ENCODE measurements at regions not wholly inside any gene's neighbourhood (a gene's known extent, or its start where the extent isn't known, plus 50 kb on each side); places are given as distances from the start of the nearest gene placed in this dataset.
A peak's percentile ranks its signal among the peaks of the same experiment; 100 is the strongest.

DNA sequence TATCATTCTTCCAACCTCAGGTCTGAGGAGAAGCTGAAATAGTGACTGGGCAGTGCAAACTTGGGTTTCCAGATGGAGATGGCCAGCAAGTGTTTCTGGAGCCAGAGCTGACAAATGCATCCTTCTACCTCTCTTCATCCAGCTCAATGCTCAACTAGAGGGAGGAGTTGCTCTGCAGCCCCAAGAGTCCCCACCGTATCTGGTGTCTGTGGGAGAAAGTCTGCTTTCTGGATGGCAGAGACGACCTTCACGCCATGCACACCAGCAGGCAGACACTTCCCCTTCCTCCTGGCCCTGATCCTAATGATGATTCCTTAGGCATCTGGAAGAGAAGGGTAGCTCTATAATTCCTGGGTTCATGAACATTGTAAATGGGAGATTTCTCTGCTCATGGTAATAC, 127.4 kb upstream of the SPACA1 start:
- no peak overlapping the region for H3K4me3 ChIP-seq (ENCODE audit: low read length)
- no peak for DNase-seq (ENCODE audit: low read depth)
- TF ChIP-seq, protein P1, sequence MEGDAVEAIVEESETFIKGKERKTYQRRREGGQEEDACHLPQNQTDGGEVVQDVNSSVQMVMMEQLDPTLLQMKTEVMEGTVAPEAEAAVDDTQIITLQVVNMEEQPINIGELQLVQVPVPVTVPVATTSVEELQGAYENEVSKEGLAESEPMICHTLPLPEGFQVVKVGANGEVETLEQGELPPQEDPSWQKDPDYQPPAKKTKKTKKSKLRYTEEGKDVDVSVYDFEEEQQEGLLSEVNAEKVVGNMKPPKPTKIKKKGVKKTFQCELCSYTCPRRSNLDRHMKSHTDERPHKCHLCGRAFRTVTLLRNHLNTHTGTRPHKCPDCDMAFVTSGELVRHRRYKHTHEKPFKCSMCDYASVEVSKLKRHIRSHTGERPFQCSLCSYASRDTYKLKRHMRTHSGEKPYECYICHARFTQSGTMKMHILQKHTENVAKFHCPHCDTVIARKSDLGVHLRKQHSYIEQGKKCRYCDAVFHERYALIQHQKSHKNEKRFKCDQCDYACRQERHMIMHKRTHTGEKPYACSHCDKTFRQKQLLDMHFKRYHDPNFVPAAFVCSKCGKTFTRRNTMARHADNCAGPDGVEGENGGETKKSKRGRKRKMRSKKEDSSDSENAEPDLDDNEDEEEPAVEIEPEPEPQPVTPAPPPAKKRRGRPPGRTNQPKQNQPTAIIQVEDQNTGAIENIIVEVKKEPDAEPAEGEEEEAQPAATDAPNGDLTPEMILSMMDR (conservative IDR thresholded peaks at IDR 0.05; ENCODE audit: low read depth, low read length): no peak

DNA sequence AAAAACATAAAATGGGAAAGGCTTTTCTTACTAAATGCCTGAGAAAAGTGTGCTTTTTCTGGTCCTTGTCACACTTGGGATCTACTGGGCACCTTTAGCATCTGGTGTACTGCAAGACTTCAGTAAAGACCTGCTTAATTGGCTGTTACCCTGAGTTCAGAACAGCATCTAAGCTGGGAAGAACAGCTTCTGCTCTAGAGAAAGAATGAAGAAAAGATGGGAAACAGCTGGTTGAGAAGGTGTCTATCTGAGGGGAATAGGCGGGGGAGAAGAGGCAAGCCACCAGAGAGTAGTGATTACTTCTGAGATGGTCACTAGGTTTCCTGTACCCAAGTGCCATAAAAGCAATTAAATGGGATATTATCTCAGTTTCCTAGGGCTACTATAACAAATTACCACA, 128.2 kb upstream of the SPACA1 start:
- no peak for DNase-seq (ENCODE audit: low read depth)
- TF ChIP-seq, protein P1 (conservative IDR thresholded peaks at IDR 0.05; ENCODE audit: low read depth, low read length): no peak
- no peak overlapping the region for H3K4me3 ChIP-seq (ENCODE audit: low read length)

DNA sequence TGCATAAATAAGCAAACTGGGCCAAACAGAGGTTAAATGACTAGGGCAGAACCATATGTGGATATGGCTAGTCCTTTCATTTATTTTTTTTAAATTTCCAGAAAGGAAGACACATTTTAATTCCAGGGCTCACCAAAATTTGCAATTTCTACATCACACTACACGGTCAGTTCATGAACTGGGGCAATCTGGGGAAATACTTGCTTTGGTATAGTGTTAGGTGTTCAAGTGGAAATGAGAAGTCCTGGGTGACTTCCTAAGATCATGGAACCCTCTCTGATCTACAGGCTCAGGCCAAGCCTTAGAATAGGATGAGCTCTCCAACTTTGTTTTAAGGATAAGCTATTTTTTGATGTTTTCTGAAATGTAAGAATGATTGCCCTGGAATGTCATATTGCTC, 128.6 kb upstream of the SPACA1 start:
- no peak for DNase-seq (ENCODE audit: low read depth)
- no peak overlapping the region for H3K4me3 ChIP-seq (ENCODE audit: low read length)
- TF ChIP-seq, protein P1 (conservative IDR thresholded peaks at IDR 0.05; ENCODE audit: low read depth, low read length): no peak

DNA sequence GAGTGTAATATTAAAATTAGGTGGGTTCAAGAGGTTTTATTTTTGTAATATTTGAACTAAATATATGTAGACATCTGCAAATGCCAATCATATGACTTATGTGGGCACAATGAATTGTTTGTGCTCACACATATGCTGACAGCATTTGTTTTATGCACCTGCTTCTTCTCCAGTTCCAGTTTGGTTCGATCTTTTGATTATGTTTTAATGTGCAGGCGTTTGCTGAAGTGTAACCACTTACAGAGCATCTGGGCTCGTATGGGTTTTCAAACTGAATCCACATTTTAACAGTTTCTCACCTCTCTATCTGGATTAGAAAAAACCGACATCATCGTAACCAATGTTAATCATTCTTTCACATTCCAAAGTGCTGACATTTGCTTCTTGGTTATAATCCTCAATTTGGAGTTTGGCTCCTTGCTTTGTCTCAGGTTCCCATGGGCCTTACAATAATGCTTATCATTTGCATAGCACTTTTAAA, 129.1 kb upstream of the SPACA1 start:
- H3K4me3 ChIP-seq (ENCODE audit: low read length): no peak overlapping the region
- TF ChIP-seq, protein P1 (conservative IDR thresholded peaks at IDR 0.05; ENCODE audit: low read depth, low read length): no peak
- DNase-seq (ENCODE audit: low read depth): peak; percentile 60

DNA sequence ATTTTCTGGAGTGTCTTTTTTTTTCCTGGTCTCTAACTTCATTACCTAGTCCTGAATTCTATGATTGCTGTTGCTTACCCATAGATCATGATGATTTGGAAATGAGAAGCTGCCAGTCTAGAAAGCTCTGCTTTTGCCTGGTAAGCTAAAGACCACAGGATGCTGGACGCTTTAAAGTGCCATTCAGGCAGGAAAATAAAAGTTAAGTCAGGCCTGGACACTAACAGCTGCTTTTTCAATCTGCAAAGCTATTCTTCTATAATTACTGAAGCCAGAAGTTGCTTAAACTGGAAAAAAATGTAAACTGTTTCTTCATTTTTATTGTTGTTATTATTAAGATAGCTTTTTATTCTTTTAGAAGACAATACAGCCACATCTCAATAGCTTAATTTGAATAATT, 129.8 kb upstream of the SPACA1 start:
- DNase-seq (ENCODE audit: low read depth): no peak
- TF ChIP-seq, protein P1 (conservative IDR thresholded peaks at IDR 0.05; ENCODE audit: low read depth, low read length): no peak

DNA sequence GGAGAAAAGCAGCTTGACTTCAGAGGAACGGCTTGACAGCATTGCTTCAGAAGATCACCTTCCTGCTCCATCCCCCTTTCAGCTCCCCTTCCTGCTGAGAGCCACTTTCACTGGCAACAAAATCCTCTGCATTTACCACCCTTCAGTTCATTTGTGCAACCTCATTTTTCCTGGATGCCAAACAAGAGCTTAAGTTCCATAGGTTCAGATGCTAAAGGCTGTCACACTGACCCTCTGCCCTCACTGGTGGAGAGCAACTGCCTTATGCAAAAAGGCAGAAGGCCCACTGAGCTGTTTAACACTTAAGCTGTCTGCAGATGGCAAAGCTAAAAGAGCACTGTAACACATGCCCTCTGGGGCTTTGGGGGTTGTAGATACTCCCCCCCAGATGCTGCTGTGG, 131.2 kb upstream of the SPACA1 start:
- DNase-seq (ENCODE audit: low read depth): no peak
- TF ChIP-seq, protein P1 (conservative IDR thresholded peaks at IDR 0.05; ENCODE audit: low read depth, low read length): no peak
- H3K4me3 ChIP-seq (ENCODE audit: low read length): no peak overlapping the region

More for the DNA sequence above, 129.8 kb upstream of the SPACA1 start:
- no peak overlapping the region for H3K4me3 ChIP-seq (ENCODE audit: low read length)

DNA sequence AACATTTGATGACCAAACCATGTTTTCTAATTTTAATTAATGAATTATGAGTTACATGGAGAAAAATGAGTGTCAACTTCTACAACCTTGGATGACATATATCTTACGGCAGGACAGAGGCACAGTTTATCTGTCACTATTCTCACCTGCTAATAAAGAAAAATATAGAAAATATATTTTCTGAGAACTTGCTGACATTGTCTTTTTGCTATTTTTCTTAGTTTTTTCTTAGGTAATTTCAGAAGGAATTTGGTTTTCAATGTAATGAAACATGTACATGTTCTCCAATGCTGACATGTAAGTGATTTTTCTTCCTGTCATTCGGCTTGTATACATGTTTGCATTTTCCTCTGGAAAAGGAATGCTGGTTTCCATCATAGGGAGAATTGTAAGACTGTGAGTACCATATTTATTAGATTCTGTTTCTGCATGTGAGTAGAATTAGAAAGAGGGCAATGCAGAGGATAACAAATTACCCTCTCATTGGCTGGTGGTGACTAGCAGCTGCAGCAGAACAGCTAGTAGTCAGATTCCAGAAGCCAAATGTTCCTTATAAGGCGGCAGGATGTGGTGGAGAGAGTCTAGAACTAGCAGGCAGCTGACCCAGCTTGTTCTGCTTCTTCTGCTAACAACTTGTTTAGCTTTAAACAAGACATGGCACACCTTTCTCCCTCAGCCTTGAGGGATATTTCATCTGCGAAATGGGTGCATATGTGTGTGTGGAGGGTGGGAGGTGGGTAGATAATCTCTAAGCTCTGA, 132.8 kb upstream of the SPACA1 start:
- DNase-seq (ENCODE audit: low read depth): no peak
- H3K4me3 ChIP-seq (ENCODE audit: low read length): no peak overlapping the region
- TF ChIP-seq, protein P1 (conservative IDR thresholded peaks at IDR 0.05; ENCODE audit: low read depth, low read length): no peak
